ENCODE measurements at regions not wholly inside any gene's neighbourhood (a gene's known extent, or its start where the extent isn't known, plus 50 kb on each side); places are given as distances from the start of the nearest gene placed in this dataset. TPM values are rescaled to one million over a fixed set of nuclear protein-coding genes. Genes with fewer than 3 reads are reported as not detected.

- Histone ChIP-seq H3K36me3 (replicated peaks in 1 of 2; ENCODE audit: control insufficient read depth in 1 of 2, insufficient read depth in 2 of 2, low read length in 2 of 2) (no peaks in the 10 kb centered on the region), H3K4me2 (replicated peaks; ENCODE audit: extremely low read depth, low read length, poor library complexity, severe bottlenecking) (no peak overlapping the region), H3K9ac (ENCODE audit: insufficient read depth, low read length, poor library complexity, severe bottlenecking) (no peak overlapping the region), H3K4me3 (replicated peaks in 1 of 3; ENCODE audit: low read depth in 2 of 3, low read length in 3 of 3) (no peak overlapping the region), H3K79me2 (ENCODE audit: insufficient read depth, low read length) (no peaks in the 10 kb centered on the region), H2AFZ (ENCODE audit: insufficient read depth, low read depth, low read length, poor library complexity, severe bottlenecking) (no peak overlapping the region), H3K9me3 (replicated peaks in 1 of 2; ENCODE audit: control insufficient read depth in 1 of 2, insufficient read depth in 1 of 2, low read length in 2 of 2) (no peaks in the 10 kb centered on the region), H3K27ac (ENCODE audit: low read depth in 1 of 2, low read length in 2 of 2) (no peak overlapping the region), H4K20me1 (ENCODE audit: insufficient read depth, low read length) (no peaks in the 10 kb centered on the region), H3K27me3 (ENCODE audit: control insufficient read depth in 2 of 2, insufficient read depth in 2 of 2, low read length in 2 of 2) (no peaks in the 10 kb centered on the region), H3K4me1 (ENCODE audit: control insufficient read depth in 1 of 2, insufficient read depth in 2 of 2, low read length in 2 of 2) (peaks cover 15 to 16% of the 10 kb centered on the region in 2 donors)
- 91% methylated on average over 4 of the region's 7 CpGs for WGBS (ENCODE audit: insufficient coverage)
- intact Hi-C loops (cut with micrococcal nuclease): no loop called here
- peaks cover 2 to 6% (median 2%) of the 10 kb centered on the region in 3 donors for H3K27me3 Mint-ChIP-seq (ENCODE audit: low read depth in 3 of 3)
- no peak for DNase-seq
- no peak for TF ChIP-seq CTCF (IDR thresholded peaks at IDR 0.05)
- H3K36me3 Mint-ChIP-seq: no peaks in the 10 kb centered on the region
- no peak overlapping the region for H3K4me3 Mint-ChIP-seq
- no peaks in the 10 kb centered on the region for H3K9me3 Mint-ChIP-seq
- peaks cover 17% of the 10 kb centered on the region for H3K4me1 Mint-ChIP-seq
- no peak overlapping the region for H3K27ac Mint-ChIP-seq
Observed at GRCh38 chr6:43836507-43837240, 66.7 kb downstream of the VEGFA start.

Small RNA genes in the stretch of these regions (small RNA-seq; reads per million reads assigned to genes)
- gene AL157371.1 (ENCODE audit: insufficient read length, low read depth): not detected

Data from CD14-positive monocyte (primary cell).